Fibroblast of villous mesenchyme (primary cell): ENCODE measurements at regions not wholly inside any gene's neighbourhood (a gene's known extent, or its start where the extent isn't known, plus 50 kb on each side); places are given as distances from the start of the nearest gene placed in this dataset.
"Not testable (repeated sequence)": the region's sequence is repeated elsewhere in the genome, so short reads cannot be mapped to it uniquely, and the experiment has no call there.

ENCODE experiments used
- DNase-seq: peaks from one replicate; pipeline ENCODE4 v3.0.0-alpha.2; 2010; ENCODE audit warnings: low read depth
- H3K4me3 ChIP-seq: 2 replicates; pipeline ENCODE4 v1.5.1; 2011; ENCODE audit warnings: low read depth, mild to moderate bottlenecking, low read length
- CTCF ChIP-seq: IDR thresholded peaks from 2 replicates; pipeline ENCODE4 v1.5.1; 2012; ENCODE audit warnings: low read depth, mild to moderate bottlenecking, low read length; ENCODE audit not compliant: insufficient read depth

DNA sequence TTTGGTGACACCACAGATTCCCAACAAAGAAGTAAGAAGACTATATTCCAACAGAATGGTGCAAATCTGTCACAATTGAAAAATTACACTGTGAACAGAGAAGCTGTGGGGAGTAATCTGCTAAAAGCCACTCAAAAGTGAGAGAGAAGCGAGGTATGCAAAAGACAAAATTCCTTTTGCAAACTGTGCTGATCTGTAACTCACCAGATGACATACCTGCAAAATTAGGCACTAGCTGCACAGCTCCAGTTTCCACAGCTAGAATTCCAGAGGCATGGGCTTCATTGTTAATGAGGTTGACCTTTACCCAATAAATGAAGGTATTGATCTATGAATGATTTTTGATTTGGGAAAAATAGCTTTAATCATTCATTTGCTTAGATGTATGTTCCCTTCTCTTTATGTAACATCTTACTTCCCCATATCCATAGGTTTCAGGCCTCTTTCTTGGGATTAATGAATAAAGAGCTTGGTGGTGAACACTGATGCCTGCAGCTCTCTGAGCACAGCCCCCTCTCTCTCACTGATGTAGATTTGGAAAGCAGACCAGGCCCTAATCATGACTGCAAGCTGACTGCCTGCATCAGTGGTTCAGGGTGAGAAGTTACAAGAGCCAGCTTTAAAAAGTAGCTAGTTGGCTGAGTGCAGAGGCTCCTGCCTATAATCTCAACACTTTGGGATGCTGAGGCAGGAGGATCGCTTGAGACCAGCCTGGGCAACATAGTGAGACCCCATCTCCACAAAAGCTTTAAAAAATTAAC is 85.2 kb downstream of the LACC1 start:
- TF ChIP-seq CTCF: no peak
- no peak overlapping the region for H3K4me3 ChIP-seq
- DNase-seq: no peak

DNA sequence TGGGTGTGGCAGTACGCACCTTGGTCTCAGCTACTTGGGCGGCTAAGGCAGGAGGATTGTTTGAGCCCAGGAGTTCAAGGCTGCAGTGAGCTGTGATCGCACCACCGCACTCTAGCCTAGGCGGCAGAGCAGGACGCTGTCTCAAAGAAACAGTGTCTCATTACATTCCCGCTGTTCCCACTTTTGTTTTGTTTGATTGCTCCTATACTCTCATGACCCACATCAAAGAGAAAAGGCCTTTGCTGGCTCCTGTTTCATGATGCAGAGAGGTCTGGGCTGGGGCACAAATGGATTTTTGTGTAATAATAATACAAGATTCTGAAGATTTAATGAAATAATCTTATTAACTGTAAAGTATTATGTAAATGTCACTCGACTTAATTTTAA is 85.7 kb downstream of the LACC1 start:
- no peak overlapping the region for H3K4me3 ChIP-seq
- DNase-seq: no peak
- TF ChIP-seq CTCF: no peak

GRCh38 chr13:43968251-43968942 is 88.7 kb downstream of the LACC1 start:
- not testable (repeated sequence) for DNase-seq, H3K4me3 ChIP-seq

- DNase-seq, H3K4me3 ChIP-seq: not testable (repeated sequence)
These were observed 89.4 kb downstream of the LACC1 start for GRCh38 chr13:43968943-43969690.

GRCh38 chr13:43969919-43970318 is 90.2 kb downstream of the LACC1 start:
- H3K4me3 ChIP-seq: not testable (repeated sequence)

GRCh38 chr13:43970520-43971242 is 91.0 kb downstream of the LACC1 start:
- not testable (repeated sequence) for H3K4me3 ChIP-seq, DNase-seq

More at GRCh38 chr13:43969919-43970318, 90.2 kb downstream of the LACC1 start:
- DNase-seq: not testable (repeated sequence)

DNA sequence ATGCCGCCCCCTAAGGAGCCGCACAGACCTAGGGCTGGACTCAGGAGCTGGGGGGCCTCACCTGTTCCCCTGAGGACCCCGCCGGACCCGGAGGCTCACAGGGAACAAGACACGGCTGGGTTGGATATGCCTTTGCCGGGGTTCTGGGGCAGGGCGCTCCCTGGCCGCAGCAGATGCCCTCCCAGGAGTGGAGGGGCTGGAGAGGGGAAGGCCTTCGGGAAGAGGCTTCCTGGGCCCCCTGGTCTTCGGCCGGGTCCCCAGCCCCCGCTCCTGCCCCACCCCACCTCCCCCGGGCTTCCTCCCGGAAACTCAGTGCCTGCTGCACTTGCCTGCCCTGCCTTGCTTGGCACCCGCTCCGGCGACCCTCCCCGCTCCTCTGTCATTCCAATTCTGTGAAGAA is 91.6 kb downstream of the LACC1 start:
- DNase-seq, H3K4me3 ChIP-seq: not testable (repeated sequence)

GRCh38 chr13:43977911-43978310 is 98.2 kb downstream of the LACC1 start:
- no peak for DNase-seq
- no peak overlapping the region for H3K4me3 ChIP-seq
- TF ChIP-seq CTCF: no peak

DNA sequence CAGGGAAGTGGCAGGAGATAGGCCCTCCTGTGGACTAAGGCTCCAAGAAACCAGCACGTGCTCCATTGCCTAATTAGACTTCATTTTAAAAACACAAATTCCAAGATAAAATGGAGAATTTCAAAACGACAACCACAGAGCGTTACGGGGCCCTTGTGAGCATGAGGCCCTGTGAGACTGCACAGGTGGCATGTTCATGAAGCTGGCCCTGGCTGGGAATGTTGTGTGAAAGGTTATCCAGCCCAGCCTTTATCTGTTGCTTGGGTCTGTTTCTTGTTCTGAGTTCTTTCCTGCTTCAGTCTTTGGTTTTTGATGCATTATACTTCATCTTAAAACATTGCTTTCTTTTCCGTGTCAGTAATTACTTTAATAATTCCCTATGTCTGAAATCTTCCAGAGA is 99.0 kb downstream of the LACC1 start:
- H3K4me3 ChIP-seq: no peak overlapping the region
- no peak for TF ChIP-seq CTCF
- no peak for DNase-seq
